Heart right ventricle (tissue), 16 donors: ENCODE measurements at regions not wholly inside any gene's neighbourhood (a gene's known extent, or its start where the extent isn't known, plus 50 kb on each side); places are given as distances from the start of the nearest gene placed in this dataset.

Experiments
- ATAC-seq, 8 donors: fragments of 200-7000 bp; cut with Tn5 transposase; one replicate each; pipeline ENCODE4 v1.9.1; 2020; ENCODE audit warnings: mild to moderate bottlenecking in 8 of 8, moderate library complexity in 8 of 8, moderate number of reproducible peaks in 1 of 8
- DNase-seq, 2 donors: peaks; one replicate each; pipeline ENCODE4 v3.0.0-alpha.2; 2020
- H3K27ac ChIP-seq, 10 donors: fragments of 200-600 bp; sonication (generic) in 2 of 10; one replicate each; pipeline versions ENCODE4 v1.5.0 to v1.8.0; 2020 to 2022; ENCODE audit warnings: mild to moderate bottlenecking in 3 of 10
- H3K27me3 ChIP-seq, 7 donors: fragments of 200-600 bp; one replicate each; pipeline ENCODE4 v1.8.0; 2021 to 2022; ENCODE audit warnings: mild to moderate bottlenecking in 2 of 7
- H3K36me3 ChIP-seq, 9 donors: fragments of 200-600 bp; sonication (generic) in 1 of 9; one replicate each; pipeline versions ENCODE4 v1.5.0 to v1.8.0; 2020 to 2022; ENCODE audit warnings: mild to moderate bottlenecking in 2 of 9
- H3K4me1 ChIP-seq, 9 donors: fragments of 200-600 bp; sonication (generic) in 1 of 9; one replicate each; pipeline versions ENCODE4 v1.5.0 to v1.8.0; 2020 to 2022; ENCODE audit warnings: mild to moderate bottlenecking in 4 of 9
- H3K4me3 ChIP-seq, 10 donors: fragments of 200-600 bp; sonication (generic) in 2 of 10; one replicate each; pipeline versions ENCODE4 v1.5.0 to v1.8.0; 2020 to 2022; ENCODE audit warnings: mild to moderate bottlenecking in 7 of 10, moderate library complexity in 2 of 10
- H3K9me3 ChIP-seq, 11 donors: fragments of 200-600 bp in 10 of 11; sonication (generic) in 2 of 11; one replicate each; pipeline versions ENCODE4 v1.5.0 to v1.8.0; 2013 to 2022; ENCODE audit warnings: mild to moderate bottlenecking in 2 of 11, control low read depth in 1 of 11, moderate library complexity in 1 of 11
- WGBS, 2 donors: extraction: QIAGEN DNeasy Blood & Tissue Kit; methylation state at CpG; one replicate each; pipeline ENCODE4 v1.1.7; 2013; ENCODE audit warnings: inconsistent platforms in 1 of 2; 5-methylcytosine and 5-hydroxymethylcytosine counted together
- intact Hi-C, 10 donors: fragments of 100-400 bp; cut with DNase I; formaldehyde crosslinking; loops; one replicate each; pipeline versions ENCODE4 v1.11.1 to v1.14.2; 2022
- TF ChIP-seq, protein P1 (sequence below), 9 donors: fragments of 200-600 bp; sonication (generic) in 2 of 9; IDR thresholded peaks; one replicate each; pipeline versions ENCODE4 v1.5.0 to v1.8.0; 2021 to 2022; ENCODE audit warnings: antibody characterized with exemption in 9 of 9, mild to moderate bottlenecking in 5 of 9, moderate library complexity in 1 of 9
- donor health status: Arrhythmogenic right ventricular cardiomyopathy.
- donor health status: ischemic (EF 13 %, LVEDD 7.1; RV severe dilation, severe dysfunction).
- donor health status: healthy with polysubstance abuse.
- donor health status: DM: no; HTN: yes; CAD: no.
- donor health status: DM: no; HTN: no; CAD: no.
- donor health status: ischemic (EF 25% LVEDD 6.9; RV normal size, moderate dysfunction).
- donor health status: ischemic (EF 25% LVEDD 5.7; RV mildly dilated, moderate dysfunction).
- donor health status: healthy.
- donor health status: DM: yes; HTN: yes; CAD: no.
- donor health status: Ischemic cardiomyopathy.
- donor health status: ischemic (EF 35%, LVEDD 5.7; RV mildly dilated, moderate dysfunction).
- donor health status: nonischemic (EF 11% LVEDD 7.7; RV severe dilation, severe dysfunction).
- donor health status: DM: yes; HTN: yes; CAD: no.
- donor health status: PGD.
- donor health status: ischemic (EF 29% LVEDD 5.4; RV normal size, mild dysfunction).
- donor health status: nonischemic (EF 23%, LVEDD 6.1; RV moderate dilation, normal function).

DNA sequence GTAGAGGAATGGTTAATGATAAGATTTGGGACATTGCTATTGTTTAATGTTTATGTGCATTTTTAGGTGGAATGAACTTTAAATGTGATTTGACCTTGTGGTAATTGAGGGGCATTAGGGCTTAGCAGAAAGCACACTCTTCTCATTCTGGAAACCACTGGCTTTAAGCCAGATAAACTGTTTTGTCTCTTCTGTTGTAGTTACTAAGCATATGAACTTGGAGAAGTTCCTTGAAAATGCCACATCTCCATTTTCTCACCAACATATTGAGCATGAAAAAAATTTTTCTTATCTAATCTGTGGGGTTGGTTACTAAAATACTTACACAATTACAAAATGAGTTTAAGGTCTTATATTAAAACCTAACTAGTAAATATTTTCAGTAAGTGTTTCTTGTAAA, 70.8 kb upstream of the FSHR start:
- H3K4me3 ChIP-seq = no peak overlapping the region
- no peak for DNase-seq
- H3K27ac ChIP-seq = peak overlapping the region in 2 of 10 donors; percentile 1 to 9
- TF ChIP-seq, protein P1, sequence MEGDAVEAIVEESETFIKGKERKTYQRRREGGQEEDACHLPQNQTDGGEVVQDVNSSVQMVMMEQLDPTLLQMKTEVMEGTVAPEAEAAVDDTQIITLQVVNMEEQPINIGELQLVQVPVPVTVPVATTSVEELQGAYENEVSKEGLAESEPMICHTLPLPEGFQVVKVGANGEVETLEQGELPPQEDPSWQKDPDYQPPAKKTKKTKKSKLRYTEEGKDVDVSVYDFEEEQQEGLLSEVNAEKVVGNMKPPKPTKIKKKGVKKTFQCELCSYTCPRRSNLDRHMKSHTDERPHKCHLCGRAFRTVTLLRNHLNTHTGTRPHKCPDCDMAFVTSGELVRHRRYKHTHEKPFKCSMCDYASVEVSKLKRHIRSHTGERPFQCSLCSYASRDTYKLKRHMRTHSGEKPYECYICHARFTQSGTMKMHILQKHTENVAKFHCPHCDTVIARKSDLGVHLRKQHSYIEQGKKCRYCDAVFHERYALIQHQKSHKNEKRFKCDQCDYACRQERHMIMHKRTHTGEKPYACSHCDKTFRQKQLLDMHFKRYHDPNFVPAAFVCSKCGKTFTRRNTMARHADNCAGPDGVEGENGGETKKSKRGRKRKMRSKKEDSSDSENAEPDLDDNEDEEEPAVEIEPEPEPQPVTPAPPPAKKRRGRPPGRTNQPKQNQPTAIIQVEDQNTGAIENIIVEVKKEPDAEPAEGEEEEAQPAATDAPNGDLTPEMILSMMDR (IDR thresholded peaks at IDR 0.05) = no peak
- peaks cover 0 to 4% (median 0%) of the 10 kb centered on the region in 11 donors for H3K9me3 ChIP-seq
- intact Hi-C loops = no loop called here
- ATAC-seq = peak in 1 of 8 donors; percentile 46
- H3K4me1 ChIP-seq = peaks cover 0 to 7% (median 0%) of the 10 kb centered on the region in 9 donors
- no peaks in the 10 kb centered on the region for H3K36me3 ChIP-seq
- no peaks in the 10 kb centered on the region for H3K27me3 ChIP-seq

DNA sequence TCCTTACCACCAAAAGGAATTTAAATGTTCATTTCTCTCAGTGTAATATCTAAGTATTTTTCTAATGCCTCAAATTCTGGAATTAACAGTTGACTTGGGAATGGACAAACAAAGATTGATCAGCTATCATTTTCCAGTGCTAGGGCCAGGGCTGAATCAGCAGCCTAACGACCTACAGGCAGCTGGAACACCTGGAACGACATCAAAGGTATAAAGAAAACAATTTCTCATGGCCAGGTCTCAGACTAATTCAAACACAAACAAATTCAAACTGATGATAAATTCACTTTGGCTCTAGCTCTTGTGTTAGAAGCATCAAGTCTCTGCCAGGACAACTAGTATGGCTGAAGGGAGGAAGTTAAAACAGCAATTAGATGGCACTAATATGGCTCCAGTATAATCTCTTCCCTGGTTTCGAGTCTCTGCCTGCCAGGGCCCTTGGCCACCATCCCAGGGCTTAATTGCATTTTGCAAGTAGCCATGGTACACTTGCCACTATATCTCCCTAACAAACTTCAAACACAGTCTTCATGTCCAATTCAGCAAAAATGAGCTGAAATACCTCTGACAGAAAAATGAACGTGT, 70.2 kb upstream of the FSHR start:
- no peaks in the 10 kb centered on the region for H3K27me3 ChIP-seq
- H3K9me3 ChIP-seq = peaks cover 0 to 4% (median 0%) of the 10 kb centered on the region in 11 donors
- intact Hi-C loops = no loop called here
- peak in 3 of 8 donors; percentile 52 to 55 (median 54) for ATAC-seq
- 37 to 40% methylated on average over 4 of the region's 4 CpGs for WGBS, 2 donors
- H3K4me1 ChIP-seq = peaks cover 0 to 7% (median 0%) of the 10 kb centered on the region in 9 donors
- peak overlapping the region in 2 of 10 donors; percentile 1 to 9 for H3K27ac ChIP-seq
- no peak overlapping the region for H3K4me3 ChIP-seq
- TF ChIP-seq, protein P1 (IDR thresholded peaks at IDR 0.05) = no peak
- no peaks in the 10 kb centered on the region for H3K36me3 ChIP-seq
- DNase-seq = peak in 1 of 2 donors; percentile 32

DNA sequence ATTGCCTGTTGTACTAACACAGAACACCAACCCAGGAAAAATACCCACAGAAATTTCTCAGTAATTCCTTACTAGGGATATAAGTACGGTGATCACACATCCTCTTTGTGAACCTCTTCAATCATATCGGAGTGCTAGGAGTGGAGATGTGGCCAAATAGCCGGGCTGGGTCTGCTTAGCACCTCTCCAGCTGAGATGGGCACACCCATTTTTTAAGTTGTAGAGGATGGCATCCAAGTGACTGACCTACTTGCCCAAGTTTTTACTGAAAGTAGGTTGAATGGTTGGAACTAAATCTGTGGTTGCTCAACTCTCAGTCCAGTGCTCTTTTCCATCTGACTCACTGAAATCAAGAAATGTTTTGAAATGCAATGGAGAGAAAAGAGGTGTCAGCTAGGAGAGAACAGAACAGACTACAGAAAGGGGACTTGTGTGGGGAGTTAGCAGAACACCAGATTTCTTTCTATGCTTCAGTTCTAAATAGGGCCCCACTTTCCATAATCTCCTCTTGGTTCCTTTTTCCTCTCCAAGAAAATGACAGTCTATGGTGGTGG, 68.7 kb upstream of the FSHR start:
- ATAC-seq (peak in 1 of 8 donors; percentile 70), DNase-seq (no peak)
- H3K4me3 ChIP-seq = no peak overlapping the region
- no peak overlapping the region for H3K27ac ChIP-seq
- H3K9me3 ChIP-seq = no peaks in the 10 kb centered on the region
- peaks cover 0 to 7% (median 0%) of the 10 kb centered on the region in 9 donors for H3K4me1 ChIP-seq
- intact Hi-C loops = no loop called here
- WGBS, 2 donors = 53 to 83% methylated on average over 3 of the region's 3 CpGs
- H3K36me3 ChIP-seq = no peaks in the 10 kb centered on the region
- TF ChIP-seq, protein P1 (IDR thresholded peaks at IDR 0.05) = no peak
- no peaks in the 10 kb centered on the region for H3K27me3 ChIP-seq

DNA sequence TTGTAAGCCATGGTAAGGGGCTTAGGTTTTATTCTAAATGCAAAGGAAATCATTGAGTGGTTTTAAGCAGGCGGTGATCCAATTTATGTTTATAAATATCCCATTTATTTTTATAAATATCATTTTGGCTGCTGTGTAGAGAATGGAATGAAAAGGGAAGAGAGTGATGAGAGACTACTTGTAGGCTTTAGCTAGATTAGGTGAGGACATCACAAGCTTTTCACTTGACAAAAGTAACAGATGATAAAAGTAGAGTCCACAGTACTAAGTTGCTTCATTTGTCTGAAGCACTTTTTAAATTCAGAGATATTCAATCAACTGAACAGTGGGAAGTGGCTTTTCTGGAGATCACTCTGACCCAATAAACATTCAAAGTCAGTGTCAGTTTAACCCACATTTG, 65.4 kb upstream of the FSHR start:
- H3K27ac ChIP-seq = no peak overlapping the region
- peaks cover 0 to 2% (median 0%) of the 10 kb centered on the region in 9 donors for H3K4me1 ChIP-seq
- no peak overlapping the region for H3K4me3 ChIP-seq
- no peaks in the 10 kb centered on the region for H3K27me3 ChIP-seq
- 47 to 48% methylated on average over 1 of the region's 1 CpG for WGBS, 2 donors
- TF ChIP-seq, protein P1 (IDR thresholded peaks at IDR 0.05) = no peak
- DNase-seq (no peak), ATAC-seq (peak in 1 of 8 donors; percentile 56)
- H3K36me3 ChIP-seq = no peaks in the 10 kb centered on the region
- intact Hi-C loops = no loop called here
- no peaks in the 10 kb centered on the region for H3K9me3 ChIP-seq
